Panc1 (cell line): ENCODE measurements at regions not wholly inside any gene's neighbourhood (a gene's known extent, or its start where the extent isn't known, plus 50 kb on each side); places are given as distances from the start of the nearest gene placed in this dataset.

ENCODE experiments used
- ATAC-seq: fragments of 200-7000 bp; cut with Tn5 transposase; 2 replicates; pipeline ENCODE4 v1.9.1; 2020; ENCODE audit warnings: mild to moderate bottlenecking, moderate library complexity
- BruUV-seq: library from RNA; stranded (reverse); fragments of 400-500 nt; replicated peaks from 2 replicates; lab custom pipeline; 2021; lab: Mats Ljungman, UMichigan
- CTCF ChIA-PET: fragments of 300-600 bp; sonication (Branson Sonifier 250); formaldehyde crosslinking; loops from one replicate; lab custom pipeline; 2022; ENCODE audit warnings: antibody characterized with exemption; lab: Charles Lee
- POLR2A ChIA-PET: fragments of 300-600 bp; sonication (Branson Sonifier 250); formaldehyde crosslinking; loops from one replicate; lab custom pipeline; 2022; ENCODE audit warnings: antibody characterized with exemption; lab: Charles Lee
- DNase-seq: peaks from one replicate; pipeline ENCODE4 v3.0.0-alpha.2; 2010; ENCODE audit warnings: low read depth, low spot score
- H3K27ac ChIP-seq: 2 replicates; pipeline ENCODE4 v1.5.1; 2011; ENCODE audit warnings: mild to moderate bottlenecking, low read length, inconsistent platforms
- H3K27me3 ChIP-seq: fragments of 200-500 bp; sonication (Bioruptor generic); 2 replicates; pipeline ENCODE4 v1.6.0; 2014; ENCODE audit warnings: low read length, inconsistent platforms; ENCODE audit not compliant: control insufficient read depth, insufficient read depth
- H3K36me3 ChIP-seq: fragments of 200-500 bp; sonication (Bioruptor generic); 2 replicates; pipeline ENCODE4 v1.5.1; 2014; ENCODE audit warnings: inconsistent platforms, mild to moderate bottlenecking, low read length, moderate library complexity; ENCODE audit not compliant: control insufficient read depth, insufficient read depth
- H3K4me1 ChIP-seq: 2 replicates; pipeline ENCODE4 v1.5.1; 2011; ENCODE audit warnings: inconsistent platforms, mild to moderate bottlenecking, low read length, moderate library complexity; ENCODE audit not compliant: control insufficient read depth, insufficient read depth
- H3K4me3 ChIP-seq, 2 experiments: 2 replicates each; pipeline ENCODE4 v1.5.1; 2011 to 2012; ENCODE audit warnings: low read depth in 2 of 2, low read length in 2 of 2, mild to moderate bottlenecking in 2 of 2, inconsistent platforms in 1 of 2, moderate library complexity in 1 of 2
- H3K9me3 ChIP-seq: fragments of 200-500 bp; sonication (Bioruptor generic); 2 replicates; pipeline ENCODE4 v1.5.1; 2014; ENCODE audit warnings: low read depth, mild to moderate bottlenecking, inconsistent platforms, low read length, moderate library complexity; ENCODE audit not compliant: control insufficient read depth, insufficient read depth
- CTCF ChIP-seq: fragments of 450-650 bp; IDR thresholded peaks from 2 replicates; pipeline ENCODE4 v1.5.1; 2017; ENCODE audit warnings: mild to moderate bottlenecking
- POLR2AphosphoS5 ChIP-seq: IDR thresholded peaks from 2 replicates; pipeline ENCODE4 v1.6.1; 2012; ENCODE audit warnings: mild to moderate bottlenecking, low read depth, low read length, moderate library complexity
- REST ChIP-seq, 2 experiments: IDR thresholded peaks; 2 replicates each; pipeline ENCODE4 v1.6.1; 2011 to 2012; ENCODE audit warnings: low read depth in 2 of 2, control low read depth in 1 of 2, low read length in 1 of 2, mild to moderate bottlenecking in 1 of 2, moderate library complexity in 1 of 2; ENCODE audit not compliant: insufficient read depth in 1 of 2
- SIN3A ChIP-seq: IDR thresholded peaks from 2 replicates; pipeline ENCODE4 v1.6.1; 2012; ENCODE audit warnings: low read depth, mild to moderate bottlenecking, low read length, moderate library complexity, borderline replicate concordance; ENCODE audit not compliant: insufficient read depth
- TCF7L2 ChIP-seq: IDR thresholded peaks from 2 replicates; pipeline ENCODE4 v1.6.1; 2011; ENCODE audit warnings: mild to moderate bottlenecking, low read depth, low read length, inconsistent platforms
- in situ Hi-C: cut with HindIII; loops from 2 replicates; pipeline ENCODE4 v1.10.0; 2016; ENCODE audit warnings: low sequenced_read_pairs, low pct_unique_long_range_greater_than_20kb
- intact Hi-C: fragments of 100-400 bp; cut with micrococcal nuclease; formaldehyde crosslinking; loops from one replicate; pipeline ENCODE4 v1.10.0; 2022; ENCODE audit not compliant: unreplicated experiment

- intact Hi-C loops = no loop called here
- ChIA-PET CTCF (no interaction called here), POLR2A (no interaction called here)
- ATAC-seq (no peak), DNase-seq (no peak)
- in situ Hi-C loops = no loop called here
- no peaks in the 10 kb centered on the region for H3K9me3 ChIP-seq
- H3K27me3 ChIP-seq = no peaks in the 10 kb centered on the region
- no TSS peak for BruUV-seq
- TF ChIP-seq SIN3A = no peak
- no peak for TF ChIP-seq REST (IDR thresholded peaks at IDR 0.05; ENCODE audit: insufficient read depth in 1 of 2, low read depth in 2 of 2, low read length in 1 of 2)
- no peak for TF ChIP-seq POLR2AphosphoS5
- TF ChIP-seq CTCF = no peak
- no peak for TF ChIP-seq TCF7L2
- no peaks in the 10 kb centered on the region for H3K4me1 ChIP-seq
- H3K4me3 ChIP-seq = no peak overlapping the region
- no peaks in the 10 kb centered on the region for H3K36me3 ChIP-seq
- no peak overlapping the region for H3K27ac ChIP-seq
Measured at GRCh38 chr20:54707801-54708200, 232.4 kb downstream of the DOK5 start.

- Histone ChIP-seq H3K36me3 (no peaks in the 10 kb centered on the region), H3K27me3 (no peaks in the 10 kb centered on the region), H3K4me3 (no peak overlapping the region), H3K4me1 (no peaks in the 10 kb centered on the region), H3K9me3 (no peaks in the 10 kb centered on the region), H3K27ac (no peak overlapping the region)
- intact Hi-C loops = no loop called here
- BruUV-seq = no TSS peak
- ATAC-seq (no peak), DNase-seq (no peak)
- CTCF ChIA-PET = no interaction called here
- TF ChIP-seq POLR2AphosphoS5 (no peak), REST (IDR thresholded peaks at IDR 0.05; ENCODE audit: insufficient read depth in 1 of 2, low read depth in 2 of 2, low read length in 1 of 2) (no peak), SIN3A (no peak), TCF7L2 (no peak), CTCF (no peak)
- POLR2A ChIA-PET = no interaction called here
- in situ Hi-C loops = no loop called here
Measured at GRCh38 chr20:54706581-54706980, 231.2 kb downstream of the DOK5 start.
